Skeletal muscle satellite cell (primary cell): ENCODE measurements at regions not wholly inside any gene's neighbourhood (a gene's known extent, or its start where the extent isn't known, plus 50 kb on each side); places are given as distances from the start of the nearest gene placed in this dataset.

Source experiments
- H3K27me3 ChIP-seq: 2 replicates; pipeline ENCODE4 v1.7.0; 2013; ENCODE audit warnings: low read length; ENCODE audit not compliant: control insufficient read depth, insufficient read depth
- H3K36me3 ChIP-seq: 2 replicates; pipeline ENCODE4 v1.7.0; 2013; ENCODE audit warnings: mild to moderate bottlenecking, control low read depth, low read length; ENCODE audit not compliant: insufficient read depth
- H3K4me1 ChIP-seq: 2 replicates; pipeline ENCODE4 v1.7.0; 2013; ENCODE audit warnings: low read length; ENCODE audit not compliant: control insufficient read depth, insufficient read depth
- H3K4me2 ChIP-seq: 2 replicates; pipeline ENCODE4 v1.7.0; 2013; ENCODE audit warnings: mild to moderate bottlenecking, low read length
- H3K4me3 ChIP-seq: 2 replicates; pipeline ENCODE4 v1.7.0; 2013; ENCODE audit warnings: low read length
- H3K9ac ChIP-seq: 2 replicates; pipeline ENCODE4 v1.7.0; 2013; ENCODE audit warnings: mild to moderate bottlenecking, low read depth, low read length, moderate library complexity
- H3K9me3 ChIP-seq: replicated peaks from 2 replicates; pipeline ENCODE4 v1.7.0; 2013; ENCODE audit warnings: mild to moderate bottlenecking, control low read depth, low read length

GRCh38 chr11:80383655-80384054 lies 942.8 kb upstream of the TENM4 start:
- Histone ChIP-seq H3K36me3 (no peaks in the 10 kb centered on the region), H3K4me3 (no peak overlapping the region), H3K9me3 (no peaks in the 10 kb centered on the region), H3K9ac (no peak overlapping the region), H3K4me1 (no peaks in the 10 kb centered on the region), H3K27me3 (no peaks in the 10 kb centered on the region), H3K4me2 (no peak overlapping the region)

- no peaks in the 10 kb centered on the region for H3K36me3 ChIP-seq
- no peak overlapping the region for H3K4me3 ChIP-seq
- H3K27me3 ChIP-seq = no peaks in the 10 kb centered on the region
- no peak overlapping the region for H3K9ac ChIP-seq
- no peaks in the 10 kb centered on the region for H3K9me3 ChIP-seq
- no peak overlapping the region for H3K4me2 ChIP-seq
- H3K4me1 ChIP-seq = no peaks in the 10 kb centered on the region
These were observed 938.9 kb upstream of the TENM4 start for GRCh38 chr11:80379620-80380278.

DNA sequence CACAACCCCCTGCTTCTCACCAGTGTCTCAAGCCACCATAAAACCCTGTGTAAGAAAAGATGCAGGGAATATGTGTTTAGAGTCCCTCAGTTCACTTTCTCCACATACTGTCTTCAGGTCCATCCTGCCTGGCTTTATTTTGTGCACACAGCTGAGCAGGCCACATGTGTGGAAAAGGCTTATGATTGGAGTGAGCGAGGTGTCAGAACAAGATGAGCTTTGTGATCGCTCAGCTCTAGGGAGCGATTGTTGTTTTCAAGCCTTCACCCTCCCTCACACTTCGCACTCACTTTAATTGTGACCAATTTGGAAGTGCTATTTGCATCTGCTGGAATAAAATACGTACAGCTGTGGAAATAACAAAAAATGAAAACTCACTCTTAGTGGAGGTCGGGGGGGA lies 931.1 kb upstream of the TENM4 start:
- Histone ChIP-seq H3K36me3 (no peaks in the 10 kb centered on the region), H3K27me3 (no peaks in the 10 kb centered on the region), H3K4me3 (no peak overlapping the region), H3K9me3 (no peaks in the 10 kb centered on the region), H3K4me2 (no peak overlapping the region), H3K9ac (no peak overlapping the region), H3K4me1 (no peaks in the 10 kb centered on the region)

DNA sequence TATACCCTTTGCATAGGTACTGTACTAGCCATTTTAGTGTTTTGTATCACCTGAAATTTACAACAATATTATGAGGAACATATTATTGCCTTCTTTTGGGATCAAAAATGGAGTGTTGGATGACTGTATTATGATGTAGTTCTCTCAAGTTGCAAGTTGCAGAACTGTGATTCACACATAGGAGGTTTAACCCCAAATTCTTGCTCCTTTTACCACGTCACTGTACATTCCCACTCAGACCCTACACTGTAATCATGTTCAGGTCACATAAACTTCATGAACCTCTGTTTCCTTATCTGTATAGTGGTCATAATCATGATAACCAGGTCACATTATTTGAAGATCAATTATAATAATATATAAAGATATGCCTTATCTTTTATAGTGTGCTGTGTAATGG lies 925.1 kb upstream of the TENM4 start:
- H3K36me3 ChIP-seq = no peaks in the 10 kb centered on the region
- no peaks in the 10 kb centered on the region for H3K27me3 ChIP-seq
- H3K4me2 ChIP-seq = no peak overlapping the region

GRCh38 chr11:80365076-80365725 lies 924.4 kb upstream of the TENM4 start:
- Histone ChIP-seq H3K4me3 (no peak overlapping the region), H3K9me3 (no peaks in the 10 kb centered on the region), H3K4me1 (no peaks in the 10 kb centered on the region), H3K27me3 (no peaks in the 10 kb centered on the region), H3K4me2 (no peak overlapping the region), H3K36me3 (no peaks in the 10 kb centered on the region), H3K9ac (no peak overlapping the region)

More for the DNA sequence above, 925.1 kb upstream of the TENM4 start:
- Histone ChIP-seq H3K4me3 (no peak overlapping the region), H3K9ac (no peak overlapping the region), H3K9me3 (no peaks in the 10 kb centered on the region), H3K4me1 (no peaks in the 10 kb centered on the region)

GRCh38 chr11:80362563-80363340 lies 921.9 kb upstream of the TENM4 start:
- Histone ChIP-seq H3K9me3 (no peaks in the 10 kb centered on the region), H3K9ac (no peak overlapping the region), H3K27me3 (no peaks in the 10 kb centered on the region), H3K4me1 (no peaks in the 10 kb centered on the region), H3K4me3 (no peak overlapping the region), H3K36me3 (no peaks in the 10 kb centered on the region), H3K4me2 (no peak overlapping the region)

DNA sequence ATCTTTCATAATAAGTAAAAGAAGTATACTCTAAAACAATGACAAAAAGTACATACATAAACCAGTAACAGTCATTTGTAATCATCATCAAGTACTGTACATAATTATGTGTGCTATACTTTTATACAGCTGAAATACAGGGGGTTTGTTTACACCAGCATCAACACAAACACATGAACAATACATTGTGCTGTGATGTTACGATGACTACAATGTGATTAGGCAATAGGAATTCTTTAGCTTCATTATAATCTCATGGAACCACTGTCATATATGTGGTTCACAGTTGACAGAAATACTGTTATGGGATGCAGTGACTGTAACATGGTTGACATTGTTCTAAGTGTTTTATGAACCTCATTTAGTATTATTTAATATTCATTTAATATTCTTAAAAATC lies 914.4 kb upstream of the TENM4 start:
- Histone ChIP-seq H3K4me1 (no peaks in the 10 kb centered on the region), H3K9me3 (no peaks in the 10 kb centered on the region), H3K4me2 (no peak overlapping the region), H3K4me3 (no peak overlapping the region), H3K9ac (no peak overlapping the region), H3K36me3 (no peaks in the 10 kb centered on the region), H3K27me3 (no peaks in the 10 kb centered on the region)

DNA sequence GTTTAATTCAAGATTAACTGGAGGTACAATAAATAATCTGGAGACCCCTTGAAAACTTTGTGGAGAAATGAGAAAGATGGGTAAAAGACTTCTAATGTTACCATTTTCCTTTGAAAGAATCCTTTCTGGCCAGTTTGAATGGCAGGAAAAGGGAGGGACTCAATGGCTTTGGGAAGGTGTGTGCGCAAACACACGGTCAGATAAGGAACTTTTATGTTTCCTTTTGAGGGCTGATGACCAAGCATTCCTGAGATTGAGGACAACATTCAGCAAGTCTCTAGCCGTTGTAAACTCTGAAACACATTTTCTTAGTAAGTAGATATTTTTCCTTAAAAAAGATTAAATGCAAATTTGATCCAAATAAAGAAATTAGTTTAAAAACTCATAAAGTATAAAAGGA lies 909.7 kb upstream of the TENM4 start:
- H3K9ac ChIP-seq = no peak overlapping the region
- H3K9me3 ChIP-seq = no peaks in the 10 kb centered on the region
- no peaks in the 10 kb centered on the region for H3K36me3 ChIP-seq
- no peaks in the 10 kb centered on the region for H3K4me1 ChIP-seq
- H3K4me2 ChIP-seq = no peak overlapping the region
- H3K27me3 ChIP-seq = no peaks in the 10 kb centered on the region
- no peak overlapping the region for H3K4me3 ChIP-seq

DNA sequence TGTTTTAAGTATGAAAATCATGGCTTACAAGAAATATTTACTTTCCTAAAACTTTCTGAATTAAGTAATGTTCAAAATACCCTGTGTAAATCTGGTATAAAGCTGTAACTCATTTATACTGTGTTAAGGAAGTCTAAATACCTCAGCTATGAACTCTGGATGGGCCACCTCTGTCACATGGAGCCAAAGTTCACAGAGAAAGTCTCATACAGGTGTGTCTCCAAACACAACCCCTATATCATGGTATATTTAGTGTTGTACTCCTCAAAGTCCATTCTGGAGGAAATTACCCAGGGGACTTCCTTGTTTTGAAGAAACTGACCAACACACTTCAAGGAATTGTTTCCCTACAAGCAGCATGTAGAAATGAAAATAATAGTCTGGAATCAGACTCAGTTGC lies 909.2 kb upstream of the TENM4 start:
- Histone ChIP-seq H3K4me2 (no peak overlapping the region), H3K36me3 (no peaks in the 10 kb centered on the region), H3K9ac (no peak overlapping the region), H3K4me3 (no peak overlapping the region), H3K4me1 (no peaks in the 10 kb centered on the region), H3K9me3 (no peaks in the 10 kb centered on the region), H3K27me3 (no peaks in the 10 kb centered on the region)

DNA sequence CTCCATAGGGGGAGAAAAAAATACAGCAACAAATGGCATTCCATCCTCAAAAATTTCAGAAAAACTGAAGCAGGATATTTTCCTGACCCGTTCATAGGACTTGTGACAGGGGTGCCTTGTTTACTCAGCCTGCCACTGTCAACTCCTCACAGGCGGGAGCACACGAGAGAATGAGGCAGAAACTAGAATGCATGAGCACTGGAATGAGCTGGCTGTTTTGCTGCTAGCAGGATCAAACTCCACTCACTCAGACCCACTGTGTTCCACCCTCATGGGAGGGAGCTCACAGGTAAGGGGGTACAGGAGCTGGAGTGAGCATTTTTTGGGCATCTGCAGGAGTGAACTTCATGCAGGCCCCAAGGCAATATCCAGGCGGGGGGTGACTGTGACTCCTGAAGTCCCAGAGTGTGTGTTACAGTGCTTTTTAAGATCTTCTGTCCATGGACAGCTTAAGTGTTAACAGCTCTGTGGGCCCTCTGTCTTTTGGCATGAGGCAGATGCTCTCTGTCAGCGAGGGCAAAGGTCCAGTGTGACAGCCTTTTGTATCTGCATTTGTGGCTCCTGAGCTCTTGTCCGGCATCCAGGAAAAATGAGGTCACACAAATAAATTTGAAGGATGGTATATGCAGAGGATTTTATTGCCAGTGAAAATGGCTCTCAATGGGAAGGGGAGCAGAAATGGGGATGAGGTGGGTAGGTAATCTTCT lies 905.7 kb upstream of the TENM4 start:
- H3K4me1 ChIP-seq = no peaks in the 10 kb centered on the region
- no peak overlapping the region for H3K9ac ChIP-seq
- H3K4me2 ChIP-seq = no peak overlapping the region
- H3K9me3 ChIP-seq = no peaks in the 10 kb centered on the region
- H3K36me3 ChIP-seq = no peaks in the 10 kb centered on the region
- H3K4me3 ChIP-seq = no peak overlapping the region
- no peaks in the 10 kb centered on the region for H3K27me3 ChIP-seq

GRCh38 chr11:80343436-80343835 lies 902.6 kb upstream of the TENM4 start:
- Histone ChIP-seq H3K4me1 (no peaks in the 10 kb centered on the region), H3K4me2 (no peak overlapping the region), H3K36me3 (no peaks in the 10 kb centered on the region), H3K9ac (no peak overlapping the region), H3K27me3 (no peaks in the 10 kb centered on the region), H3K9me3 (no peaks in the 10 kb centered on the region), H3K4me3 (no peak overlapping the region)
